Common myeloid progenitor, CD34-positive (primary cell): ENCODE measurements at regions not wholly inside any gene's neighbourhood (a gene's known extent, or its start where the extent isn't known, plus 50 kb on each side); places are given as distances from the start of the nearest gene placed in this dataset.
"Not testable (repeated sequence)": the region's sequence is repeated elsewhere in the genome, so short reads cannot be mapped to it uniquely, and the experiment has no call there.

Experiments
- CTCF ChIA-PET: fragments of 350-600 bp; sonication (Branson Sonifier 250); formaldehyde crosslinking; loops from one replicate; lab custom pipeline; 2021; ENCODE audit warnings: antibody characterized with exemption; lab: Charles Lee
- POLR2A ChIA-PET: fragments of 350-600 bp; sonication (Branson Sonifier 250); formaldehyde crosslinking; loops from one replicate; lab custom pipeline; 2021; ENCODE audit warnings: antibody characterized with exemption; lab: Charles Lee
- DNase-seq, 3 donors: peaks; one replicate each; pipeline versions ENCODE4 v3.0.0 to v3.0.0-alpha.2; 2013
- H3K27ac ChIP-seq, 2 experiments: 1 replicate in 1 of 2; 2 replicates in 1 of 2; pipeline ENCODE4 v1.7.0; 2013; ENCODE audit warnings: inconsistent platforms in 2 of 2, low read length in 2 of 2, mild to moderate bottlenecking in 2 of 2, low read depth in 1 of 2, moderate library complexity in 1 of 2; ENCODE audit not compliant: severe bottlenecking in 2 of 2, insufficient read depth in 1 of 2, poor library complexity in 1 of 2
- H3K27me3 ChIP-seq, 5 experiments: replicated peaks in 2 of 5; 1 replicate in 3 of 5; 2 replicates in 2 of 5; pipeline versions ENCODE4 v1.6.1 to v1.7.0; 2013; ENCODE audit warnings: low read length in 4 of 5, mild to moderate bottlenecking in 2 of 5, moderate library complexity in 2 of 5, inconsistent platforms in 1 of 5; ENCODE audit not compliant: insufficient read depth in 5 of 5, control insufficient read depth in 4 of 5
- H3K36me3 ChIP-seq, 4 experiments: 1 replicate in 2 of 4; 2 replicates in 2 of 4; pipeline versions ENCODE4 v1.6.1 to v1.7.0; 2013; ENCODE audit warnings: low read length in 3 of 4, control low read depth in 1 of 4, mild to moderate bottlenecking in 1 of 4; ENCODE audit not compliant: control insufficient read depth in 4 of 4, insufficient read depth in 4 of 4
- H3K4me1 ChIP-seq, 4 experiments: 1 replicate in 3 of 4; 2 replicates in 1 of 4; pipeline versions ENCODE4 v1.6.1 to v1.7.1; 2013; ENCODE audit warnings: low read length in 3 of 4, mild to moderate bottlenecking in 3 of 4, control low read depth in 1 of 4, inconsistent platforms in 1 of 4, moderate library complexity in 1 of 4; ENCODE audit not compliant: control insufficient read depth in 4 of 4, insufficient read depth in 4 of 4; ENCODE audit errors: control extremely low read depth in 1 of 4
- H3K4me3 ChIP-seq, 7 experiments: 1 replicate in 4 of 7; 2 replicates in 3 of 7; pipeline versions ENCODE4 v1.5.1 to v1.7.0; 2013; ENCODE audit warnings: mild to moderate bottlenecking in 7 of 7, low read length in 6 of 7, moderate library complexity in 6 of 7, inconsistent platforms in 2 of 7, low read depth in 2 of 7, control low read depth in 1 of 7; ENCODE audit not compliant: insufficient read depth in 4 of 7, control insufficient read depth in 1 of 7; ENCODE audit errors: extremely low read depth in 1 of 7
- H3K9me3 ChIP-seq, 5 experiments: 1 replicate in 4 of 5; 2 replicates in 1 of 5; pipeline versions ENCODE4 v1.6.1 to v1.7.1; 2013; ENCODE audit warnings: low read length in 4 of 5, mild to moderate bottlenecking in 2 of 5, inconsistent platforms in 1 of 5, low read depth in 1 of 5, moderate library complexity in 1 of 5; ENCODE audit not compliant: control insufficient read depth in 4 of 5, insufficient read depth in 2 of 5; ENCODE audit errors: control extremely low read depth in 1 of 5
- WGBS: methylation state at CpG from one replicate; pipeline ENCODE4 v1.1.5; 2013; ENCODE audit not compliant: insufficient coverage; 5-methylcytosine and 5-hydroxymethylcytosine counted together

GRCh38 chrY:7836366-7836765 lies 924.8 kb upstream of the AMELY start:
- Histone ChIP-seq H3K36me3 (no peaks in the 10 kb centered on the region), H3K27ac (no peak overlapping the region), H3K4me1 (peaks cover 0 to 22% (median 0%) of the 10 kb centered on the region in 4 experiments), H3K27me3 (no peaks in the 10 kb centered on the region), H3K4me3 (no peak overlapping the region), H3K9me3 (no peaks in the 10 kb centered on the region)
- WGBS = no CpG with 5 or more reads among the region's 2 CpGs
- no peak for DNase-seq
- ChIA-PET CTCF (no interaction called here), POLR2A (no interaction called here)

DNA sequence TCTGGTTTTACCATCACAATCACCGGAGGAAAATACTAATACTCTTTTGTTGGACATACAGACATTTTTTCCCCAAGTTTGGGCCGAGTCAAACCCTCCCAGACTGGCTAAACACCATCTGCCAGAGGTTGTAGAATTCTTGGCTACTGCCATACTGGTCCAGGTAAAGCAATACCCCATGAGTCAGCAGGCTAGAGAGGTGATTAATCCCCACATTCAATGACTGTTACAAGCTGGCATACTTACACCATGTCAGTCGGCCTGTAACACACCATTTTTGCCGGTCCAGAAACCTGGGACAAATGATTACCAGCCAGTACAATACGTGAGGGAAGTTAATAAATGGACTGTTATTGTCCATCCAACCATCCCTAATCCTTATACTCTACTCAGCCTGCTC lies 923.9 kb upstream of the AMELY start:
- Histone ChIP-seq H3K9me3 (no peaks in the 10 kb centered on the region), H3K4me1 (peaks cover 0 to 22% (median 0%) of the 10 kb centered on the region in 4 experiments), H3K27me3 (no peaks in the 10 kb centered on the region), H3K36me3 (no peaks in the 10 kb centered on the region), H3K4me3 (no peak overlapping the region), H3K27ac (no peak overlapping the region)
- POLR2A ChIA-PET = no interaction called here
- WGBS = no CpG with 5 or more reads among the region's 5 CpGs
- DNase-seq = no peak
- CTCF ChIA-PET = no interaction called here

GRCh38 chrY:7834284-7834683 lies 922.7 kb upstream of the AMELY start:
- Histone ChIP-seq H3K36me3 (no peaks in the 10 kb centered on the region), H3K4me3 (no peak overlapping the region), H3K27me3 (no peaks in the 10 kb centered on the region), H3K27ac (no peak overlapping the region), H3K4me1 (peaks cover 0 to 22% (median 0%) of the 10 kb centered on the region in 4 experiments), H3K9me3 (no peaks in the 10 kb centered on the region)
- WGBS = no CpG with 5 or more reads among the region's 2 CpGs
- no peak for DNase-seq
- ChIA-PET CTCF (interaction anchor here (0.9 kb wide), 1 partner anchor 11 kb away, joined by 3 read pairs; no protein-coding TSS in a partner anchor), POLR2A (no interaction called here)

DNA sequence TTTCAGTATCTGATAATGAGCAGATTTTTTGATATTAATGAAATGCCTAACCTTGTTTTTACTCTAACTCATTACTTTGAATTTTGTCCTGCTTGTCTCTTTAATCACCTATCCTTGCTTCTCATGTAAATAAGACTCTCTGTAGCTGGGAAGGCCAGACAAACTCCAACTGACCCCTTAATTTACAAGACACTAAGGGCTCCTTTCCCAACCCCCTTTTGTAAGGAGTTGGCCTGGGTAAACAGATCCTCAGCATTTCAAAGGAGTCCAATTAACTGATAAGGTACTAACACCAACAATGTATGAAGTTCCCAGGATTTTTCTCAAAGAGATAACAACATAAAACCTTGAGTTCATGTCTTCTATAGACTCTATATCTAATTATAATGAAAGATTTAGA lies 919.3 kb upstream of the AMELY start:
- DNase-seq, H3K27ac ChIP-seq, H3K27me3 ChIP-seq, CTCF ChIA-PET, POLR2A ChIA-PET, H3K4me1 ChIP-seq, H3K4me3 ChIP-seq, H3K36me3 ChIP-seq, H3K9me3 ChIP-seq: not testable (repeated sequence)

DNA sequence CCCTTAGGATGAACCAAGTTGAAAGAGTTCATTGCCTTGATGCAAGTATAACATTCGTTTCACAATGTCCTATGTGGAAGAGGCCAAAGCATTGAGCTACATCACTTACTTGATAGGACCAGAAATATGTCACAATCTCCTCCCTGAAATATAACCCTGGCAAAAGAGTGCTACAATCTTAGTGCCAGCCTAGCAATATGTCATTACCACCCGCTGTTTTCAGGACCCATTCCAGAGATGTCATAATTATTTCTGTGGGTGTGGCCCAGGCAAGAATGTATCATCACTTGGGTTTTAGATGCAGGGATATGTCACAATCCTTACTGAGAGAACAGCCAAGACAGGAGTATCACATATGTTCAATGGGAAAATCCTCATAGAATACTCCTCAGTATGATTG lies 915.0 kb upstream of the AMELY start:
- DNase-seq = no peak
- Histone ChIP-seq H3K4me1 (no peaks in the 10 kb centered on the region), H3K27me3 (no peaks in the 10 kb centered on the region), H3K9me3 (no peaks in the 10 kb centered on the region), H3K4me3 (no peak overlapping the region), H3K27ac (no peak overlapping the region), H3K36me3 (no peaks in the 10 kb centered on the region)
- ChIA-PET POLR2A (no interaction called here), CTCF (no interaction called here)
- WGBS = no CpG with 5 or more reads among the region's 2 CpGs

DNA sequence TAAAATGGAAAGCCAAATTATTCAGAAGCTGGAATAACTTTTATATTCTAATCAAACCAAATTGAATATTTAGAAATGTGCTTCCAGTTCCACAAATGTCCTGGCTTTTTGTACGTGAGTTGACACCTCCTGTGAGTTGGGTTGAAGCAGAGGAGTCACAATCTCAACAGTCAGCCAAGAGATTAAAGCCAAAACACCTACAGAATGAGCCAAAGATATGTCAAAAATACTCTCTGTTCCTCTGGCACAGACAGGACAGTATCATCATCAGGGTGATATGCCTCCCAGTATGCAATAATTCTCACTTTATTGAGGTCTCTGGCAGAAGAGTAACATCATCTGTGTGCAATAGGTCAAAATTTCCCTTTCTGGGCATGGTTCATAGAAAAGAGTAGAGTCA lies 914.3 kb upstream of the AMELY start:
- H3K36me3 ChIP-seq = no peaks in the 10 kb centered on the region
- H3K27me3 ChIP-seq = no peaks in the 10 kb centered on the region
- H3K27ac ChIP-seq = no peak overlapping the region
- no peaks in the 10 kb centered on the region for H3K9me3 ChIP-seq
- whole genome bisulfite sequencing = no CpG with 5 or more reads among the region's 1 CpG
- CTCF ChIA-PET = no interaction called here
- H3K4me1 ChIP-seq = no peaks in the 10 kb centered on the region
- DNase-seq = no peak
- POLR2A ChIA-PET = no interaction called here
- no peak overlapping the region for H3K4me3 ChIP-seq

DNA sequence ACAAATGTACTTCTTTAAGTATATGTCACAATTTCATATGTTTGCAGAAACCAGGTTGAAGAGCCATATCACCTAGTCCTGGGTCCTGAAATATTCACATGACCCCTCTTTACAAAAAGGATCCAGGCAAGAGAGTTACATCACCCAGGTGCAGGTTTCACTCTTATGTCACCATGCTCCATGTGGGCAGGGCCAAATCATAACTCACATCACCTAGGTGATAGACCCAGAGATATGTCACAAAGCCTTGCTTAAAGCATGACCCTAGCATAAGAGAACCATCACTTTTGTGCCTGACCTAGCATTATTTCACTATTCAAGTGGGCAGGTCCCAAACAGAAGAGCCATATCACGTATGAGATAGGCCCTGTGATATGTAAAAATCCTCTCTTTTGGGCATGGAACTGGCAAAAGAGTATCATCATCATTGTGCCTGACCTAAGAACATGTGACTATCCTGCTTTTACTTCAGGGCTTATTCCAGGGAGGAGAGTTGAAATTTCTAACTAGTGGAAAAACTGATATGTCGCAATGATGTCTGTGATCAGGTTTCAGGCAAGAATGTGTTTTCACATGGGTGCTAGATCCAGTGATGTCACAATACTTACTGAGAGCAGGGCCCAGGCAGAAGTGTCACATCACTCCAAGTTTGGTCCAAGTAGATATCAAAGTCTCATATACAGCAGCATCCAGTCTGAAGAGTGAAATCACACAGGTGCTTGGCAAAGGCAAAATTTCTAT lies 909.9 kb upstream of the AMELY start:
- WGBS = no CpG with 5 or more reads among the region's 2 CpGs
- POLR2A ChIA-PET = no interaction called here
- Histone ChIP-seq H3K9me3 (no peaks in the 10 kb centered on the region), H3K4me3 (no peak overlapping the region), H3K27ac (no peak overlapping the region), H3K4me1 (no peaks in the 10 kb centered on the region), H3K27me3 (no peaks in the 10 kb centered on the region), H3K36me3 (no peaks in the 10 kb centered on the region)
- CTCF ChIA-PET = no interaction called here
- no peak for DNase-seq
